HG03066 (cell line): ENCODE measurements at regions not wholly inside any gene's neighbourhood (a gene's known extent, or its start where the extent isn't known, plus 50 kb on each side); places are given as distances from the start of the nearest gene placed in this dataset.
"Not testable (repeated sequence)": the region's sequence is repeated elsewhere in the genome, so short reads cannot be mapped to it uniquely, and the experiment has no call there.

Source experiments
- ATAC-seq: cut with Tn5 transposase; IDR thresholded peaks from one replicate; pipeline ENCODE4 v1.9.1; 2021; ENCODE audit warnings: low read depth; ENCODE audit not compliant: unreplicated experiment

- ATAC-seq, result not testable (repeated sequence)
These were observed 186.4 kb upstream of the OSBPL11 start for GRCh38 chr3:125781678-125782077.

DNA sequence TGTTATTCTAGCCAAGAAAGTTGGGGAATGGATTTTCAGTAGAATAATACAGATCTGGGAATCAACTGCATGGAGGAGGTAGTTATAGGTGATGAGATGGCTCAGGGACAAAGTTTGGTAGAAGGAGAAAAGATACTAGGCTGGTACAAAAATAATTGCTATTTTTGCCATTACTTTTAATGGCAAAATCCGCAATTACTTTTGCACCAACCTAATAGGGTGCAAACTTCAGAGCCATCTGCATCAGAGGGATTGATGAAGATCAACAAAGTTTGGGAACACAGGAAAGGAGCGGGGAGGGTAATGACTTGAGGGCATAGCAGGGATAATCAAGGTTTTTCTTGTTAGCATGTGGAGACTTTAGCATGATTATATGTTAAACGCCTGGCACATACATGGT lies 178.7 kb upstream of the ROPN1B start:
- not testable (repeated sequence) for ATAC-seq

GRCh38 chr3:125791021-125791420 lies 178.0 kb upstream of the ROPN1B start:
- not testable (repeated sequence) for ATAC-seq

- ATAC-seq, result not testable (repeated sequence)
These were observed 159.0 kb upstream of the ROPN1B start for GRCh38 chr3:125810010-125810409.

DNA sequence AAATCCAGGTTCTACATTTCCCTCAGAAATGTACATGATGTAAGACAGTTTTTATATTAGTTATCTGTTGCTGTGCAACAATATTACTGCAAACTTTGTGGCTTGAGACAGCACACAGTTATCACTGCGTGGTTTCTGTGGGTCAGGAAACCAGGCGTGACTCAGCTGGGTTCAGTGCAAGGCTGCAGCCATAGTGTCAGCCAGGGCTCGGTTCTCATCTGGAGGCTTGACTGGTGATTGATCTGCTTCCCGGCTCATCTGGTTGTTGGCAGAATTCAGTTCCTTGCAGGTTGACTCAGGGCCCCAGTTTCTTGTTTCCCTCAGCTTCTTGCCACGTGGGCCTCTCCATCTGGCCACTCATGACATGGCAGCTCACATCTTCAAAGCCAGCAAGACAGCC lies 146.8 kb upstream of the ROPN1B start:
- not testable (repeated sequence) for ATAC-seq

GRCh38 chr3:125831005-125831750 lies 137.8 kb upstream of the ROPN1B start:
- not testable (repeated sequence) for ATAC-seq

DNA sequence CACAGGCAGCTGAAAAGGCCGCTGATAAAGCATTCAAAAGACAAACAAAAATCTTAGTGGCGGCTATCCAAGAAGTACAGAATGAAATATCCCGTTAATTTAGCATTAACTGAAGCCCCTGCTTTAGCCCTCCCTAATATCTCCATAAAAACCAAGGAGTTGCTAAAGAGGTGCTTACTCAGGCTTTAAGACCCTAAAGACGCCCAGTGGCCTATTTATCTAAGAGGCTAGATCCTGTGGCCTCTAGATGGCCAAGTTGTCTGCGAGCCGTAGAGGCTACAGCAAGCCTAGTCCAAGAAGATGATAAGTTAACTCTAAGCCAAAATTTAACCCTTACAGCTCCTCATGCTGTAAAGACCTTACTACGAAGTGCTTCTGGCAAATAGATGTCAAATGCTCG lies 133.4 kb upstream of the ROPN1B start:
- ATAC-seq, result not testable (repeated sequence)

DNA sequence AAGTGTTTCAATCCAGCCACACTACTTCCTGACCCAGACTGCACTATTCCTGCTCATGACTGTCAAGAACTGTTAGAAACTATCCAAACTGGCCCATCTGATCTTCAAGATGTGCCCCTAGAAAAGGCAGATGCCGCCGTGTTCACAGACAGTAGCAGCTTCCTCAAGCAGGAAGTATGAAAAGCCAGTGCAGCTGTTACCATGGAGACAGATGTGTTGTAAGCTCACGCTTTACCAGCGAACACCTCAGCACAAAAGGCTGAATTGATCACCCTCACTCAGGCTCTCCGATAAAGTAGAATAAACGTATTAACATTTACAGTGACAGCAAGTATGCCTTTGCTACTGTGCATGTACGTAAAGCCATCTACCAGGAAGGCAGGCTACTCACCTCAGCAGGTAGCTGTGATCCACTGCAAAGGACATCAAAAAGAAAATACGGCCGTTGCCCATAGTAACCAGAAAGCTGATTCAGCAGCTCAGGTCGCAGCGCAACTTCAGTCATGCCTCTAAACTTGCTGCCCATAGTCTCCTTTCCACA lies 132.9 kb upstream of the ROPN1B start:
- ATAC-seq, result not testable (repeated sequence)

- not testable (repeated sequence) for ATAC-seq
These were observed 132.2 kb upstream of the ROPN1B start for GRCh38 chr3:125836786-125837185.

DNA sequence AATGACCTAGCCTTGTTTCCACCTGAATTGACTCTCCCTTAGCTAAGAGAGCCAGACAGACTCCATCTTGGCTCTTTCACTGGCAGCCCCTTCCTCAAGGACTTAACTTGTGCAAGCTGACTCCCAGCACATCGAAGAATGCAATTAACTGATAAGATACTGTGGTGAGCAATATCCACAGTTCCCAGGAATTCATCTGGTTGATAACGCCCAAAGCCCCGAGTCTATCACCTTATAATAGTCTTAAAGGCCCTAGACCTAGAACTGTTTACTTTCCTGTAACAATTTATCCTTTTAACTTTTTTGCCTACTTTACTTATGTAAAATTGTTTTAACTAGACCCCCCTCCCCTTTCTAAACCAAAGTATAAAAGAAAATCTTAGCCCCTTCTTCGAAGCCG lies 130.1 kb upstream of the ROPN1B start:
- not testable (repeated sequence) for ATAC-seq

- ATAC-seq, result not testable (repeated sequence)
These were observed 128.5 kb upstream of the ROPN1B start for GRCh38 chr3:125840465-125840864.

DNA sequence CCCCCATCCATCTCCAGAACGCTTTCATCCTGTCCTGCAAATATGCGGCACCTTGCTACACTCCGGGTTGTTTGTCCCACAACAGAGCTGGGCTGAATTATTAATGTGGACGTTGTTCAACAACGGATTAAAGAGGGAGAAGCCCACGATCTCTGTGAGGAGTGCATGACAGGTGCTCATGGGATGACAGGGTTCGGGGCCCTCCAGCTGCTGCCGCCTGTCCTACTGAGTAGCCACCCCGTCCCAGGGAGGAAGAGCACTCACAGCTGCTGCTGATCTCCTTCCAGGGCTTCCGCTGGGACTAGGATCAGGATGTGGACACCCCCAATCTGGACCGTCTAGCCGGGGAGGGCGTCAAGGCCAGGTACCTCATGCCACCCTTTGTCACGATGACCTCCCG lies 121.0 kb upstream of the ROPN1B start:
- not testable (repeated sequence) for ATAC-seq

DNA sequence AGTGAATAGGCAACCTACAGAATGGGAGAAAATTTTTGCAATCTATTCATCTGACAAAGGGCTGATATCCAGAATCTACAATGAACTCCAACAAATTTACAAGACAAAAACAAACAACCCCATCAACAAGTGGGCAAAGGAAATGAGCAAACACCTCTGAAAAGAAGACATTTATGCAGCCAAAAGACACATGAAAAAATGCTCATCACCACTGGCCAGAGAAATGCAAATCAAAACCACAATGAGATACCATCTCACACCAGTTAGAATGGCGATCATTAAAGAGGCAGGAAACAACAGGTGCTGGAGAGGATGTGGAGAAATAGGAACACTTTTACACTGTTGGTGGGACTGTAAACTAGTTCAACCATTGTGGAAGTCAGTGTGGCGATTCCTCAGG lies 114.0 kb upstream of the ROPN1B start:
- not testable (repeated sequence) for ATAC-seq

DNA sequence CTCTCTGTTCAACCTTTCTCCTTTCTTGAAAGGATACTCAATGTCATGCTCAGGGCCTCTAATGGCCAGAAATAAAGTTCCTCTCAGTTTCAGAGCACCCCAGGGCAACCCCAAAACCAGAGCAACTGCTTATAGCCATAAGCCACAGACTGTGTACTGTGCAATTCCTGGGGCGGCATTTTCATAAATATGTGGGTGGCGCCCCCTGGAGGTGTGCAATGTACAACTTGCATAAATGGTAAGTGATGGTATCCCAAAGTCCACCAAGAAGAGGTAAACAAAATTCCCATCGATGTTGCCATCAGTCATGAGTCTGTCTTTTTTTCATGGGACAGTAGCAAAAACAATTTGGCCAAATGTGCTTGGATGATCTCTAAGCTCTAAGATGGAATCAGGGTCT lies 108.4 kb upstream of the ROPN1B start:
- not testable (repeated sequence) for ATAC-seq

DNA sequence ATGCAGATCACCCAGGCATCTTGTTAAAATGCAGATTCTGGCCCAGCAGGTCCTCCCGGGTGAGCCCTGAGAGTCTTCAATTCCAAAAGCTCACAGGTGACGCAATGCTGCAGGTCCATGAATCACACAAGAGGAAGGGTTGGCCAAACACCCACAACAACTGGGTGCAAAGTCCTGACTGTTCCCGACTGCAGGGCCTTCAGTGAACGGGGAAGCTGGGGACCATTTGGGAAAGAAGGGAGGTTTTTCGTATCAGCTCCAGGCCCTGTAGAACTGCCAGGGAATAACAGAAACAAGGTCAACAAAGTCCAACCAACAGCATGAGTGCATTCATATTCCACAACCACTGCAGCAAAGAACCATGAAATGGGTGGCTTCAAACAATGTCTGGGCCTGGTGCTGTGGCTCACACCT lies 106.1 kb upstream of the ROPN1B start:
- ATAC-seq, result not testable (repeated sequence)

DNA sequence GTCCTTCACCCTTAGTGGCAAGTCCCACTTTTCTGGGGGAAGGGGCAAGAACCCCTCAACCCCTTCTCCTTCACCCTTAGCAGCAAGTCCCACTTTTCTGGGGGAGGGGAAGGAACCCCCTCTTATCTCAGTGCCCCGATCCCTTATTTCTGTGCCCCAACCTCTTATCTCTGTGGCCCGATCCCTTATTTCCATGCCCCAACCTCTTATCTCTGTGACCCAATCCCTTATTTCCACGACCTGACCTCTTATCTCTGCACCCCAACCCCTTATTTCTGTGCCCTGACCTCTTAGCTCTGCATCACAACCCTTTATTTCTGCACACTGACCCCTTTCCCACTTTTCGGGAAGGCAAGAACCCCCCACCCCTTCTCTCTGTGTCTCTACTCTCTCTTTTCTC lies 104.4 kb upstream of the ROPN1B start:
- ATAC-seq, result not testable (repeated sequence)

DNA sequence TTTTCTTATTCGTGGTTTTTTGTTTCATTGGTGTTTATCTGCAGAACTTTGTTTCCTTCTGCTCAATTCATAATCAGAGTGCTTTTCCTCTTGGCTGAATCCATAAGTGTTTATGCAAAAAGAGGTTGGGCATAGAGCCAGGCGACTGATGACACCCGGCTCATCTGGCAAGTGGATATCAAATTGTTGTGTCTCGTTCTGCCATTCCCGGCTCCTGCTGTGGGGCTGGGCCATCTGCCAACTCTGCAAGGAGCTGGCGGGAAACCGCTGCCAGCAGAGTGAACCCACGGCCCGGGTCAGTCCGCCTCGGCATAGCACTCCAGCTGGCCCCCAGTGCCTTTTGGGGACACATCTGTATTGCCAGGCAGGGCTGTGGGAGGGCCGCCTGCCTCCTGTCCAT lies 83.0 kb upstream of the ROPN1B start:
- ATAC-seq, result not testable (repeated sequence)

DNA sequence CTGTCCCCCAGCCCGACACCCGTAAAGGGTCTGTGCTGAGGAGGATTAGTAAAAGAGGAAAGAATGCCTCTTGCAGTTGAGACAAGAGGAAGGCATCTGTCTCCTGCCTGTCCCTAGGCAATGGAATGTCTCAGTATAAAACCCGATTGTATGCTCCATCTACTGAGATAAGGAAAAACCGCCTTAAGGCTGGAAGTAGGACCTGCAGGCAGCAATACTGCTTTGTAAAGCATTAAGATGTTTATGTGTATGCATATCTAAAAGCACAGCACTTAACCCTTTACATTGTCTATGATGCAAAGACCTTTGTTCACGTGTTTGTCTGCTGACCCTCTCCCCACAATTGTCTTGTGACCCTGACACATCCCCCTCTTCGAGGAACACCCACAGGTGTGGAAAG lies 69.8 kb upstream of the ROPN1B start:
- not testable (repeated sequence) for ATAC-seq

DNA sequence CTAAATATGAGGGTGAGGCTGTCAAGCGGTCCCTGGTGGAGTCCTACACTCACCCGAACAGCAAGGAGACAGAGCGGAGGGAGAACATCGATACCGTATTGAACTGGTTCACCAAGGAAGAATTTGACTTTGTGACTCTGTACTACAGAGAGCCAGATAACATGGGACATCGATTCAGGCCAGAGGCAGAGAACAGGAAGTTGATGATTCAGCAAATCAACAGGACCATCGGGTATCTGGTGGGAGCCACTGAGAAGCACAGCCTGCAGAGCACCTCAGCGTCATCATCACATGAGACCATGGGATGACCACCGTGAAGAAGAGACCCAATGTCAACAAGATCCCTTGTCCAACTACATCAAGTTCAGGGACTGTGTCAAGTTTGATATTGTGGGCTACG lies 67.5 kb upstream of the ROPN1B start:
- ATAC-seq, result not testable (repeated sequence)

DNA sequence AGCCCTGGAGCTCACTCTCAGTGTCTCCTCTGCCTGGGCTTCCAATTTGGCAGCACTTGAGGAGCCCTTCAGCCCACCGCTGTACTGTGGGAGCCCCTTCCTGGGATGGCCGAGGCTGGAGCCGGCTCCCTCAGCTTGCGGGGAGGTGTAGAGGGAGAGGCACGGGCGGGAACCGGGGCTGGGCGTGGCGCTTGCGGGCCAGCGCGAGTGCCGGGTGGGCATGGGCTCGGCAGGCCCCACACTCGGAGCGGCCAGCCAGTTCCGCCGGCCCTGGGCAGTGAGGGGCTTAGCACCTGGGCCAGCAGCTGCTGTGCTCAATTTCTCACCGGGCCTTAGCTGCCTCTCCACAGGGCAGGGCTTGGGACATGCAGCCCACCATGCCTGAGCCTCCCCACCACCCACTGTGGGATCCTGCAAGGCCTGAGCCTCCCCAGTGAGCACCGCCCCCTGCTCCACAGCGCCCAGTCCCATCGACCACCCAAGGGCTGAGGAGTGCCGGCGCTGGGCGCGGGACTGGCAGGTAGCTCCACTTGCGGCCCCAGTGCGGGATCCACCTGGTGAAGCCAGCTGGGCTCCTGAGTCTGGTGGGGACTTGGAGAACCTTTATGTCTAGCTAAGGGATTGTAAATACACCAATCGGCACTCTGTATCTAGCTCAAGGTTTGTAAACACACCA lies 65.1 kb upstream of the ROPN1B start:
- not testable (repeated sequence) for ATAC-seq

DNA sequence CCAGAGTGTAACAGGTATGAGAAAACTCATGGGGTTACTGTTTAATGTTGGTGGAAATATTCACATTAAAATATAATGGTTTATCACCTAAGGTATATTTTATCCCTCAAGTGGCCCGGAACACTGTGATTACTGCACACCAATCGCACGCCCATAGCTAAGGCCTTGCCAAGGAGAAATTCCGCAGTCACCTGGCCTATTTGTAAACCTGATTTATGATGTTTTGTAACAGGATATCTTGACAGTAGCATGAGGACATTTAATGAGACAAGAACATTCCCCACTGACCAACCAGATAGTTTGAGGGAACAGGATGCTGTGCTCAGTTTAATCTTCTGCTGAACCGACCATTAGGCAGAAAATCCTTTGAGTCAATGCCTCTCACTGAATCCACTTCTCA lies 61.7 kb upstream of the ROPN1B start:
- not testable (repeated sequence) for ATAC-seq

GRCh38 chr3:125910851-125911250 lies 58.1 kb upstream of the ROPN1B start:
- ATAC-seq, result not testable (repeated sequence)
